Effector CD4-positive, alpha-beta T cell (primary cell): ENCODE measurements at regions not wholly inside any gene's neighbourhood (a gene's known extent, or its start where the extent isn't known, plus 50 kb on each side); places are given as distances from the start of the nearest gene placed in this dataset.
"Not testable (repeated sequence)": the region's sequence is repeated elsewhere in the genome, so short reads cannot be mapped to it uniquely, and the experiment has no call there.

Experiments used
- DNase-seq: peaks from one replicate; pipeline ENCODE4 v3.0.0-alpha.2; 2020

- DNase-seq: peak; percentile 54
Measured at GRCh38 chr5:42949348-42950115, 90.6 kb downstream of the ANXA2R start.

- DNase-seq: no peak
Measured at GRCh38 chr5:42948961-42949347, 91.2 kb downstream of the ANXA2R start.

GRCh38 chr5:42944989-42945388, 95.1 kb downstream of the ANXA2R start:
- DNase-seq: no peak

GRCh38 chr5:42943931-42944631, 96.0 kb downstream of the ANXA2R start:
- DNase-seq: no peak

- DNase-seq: no peak
Measured at GRCh38 chr5:42940853-42941252, 99.3 kb downstream of the ANXA2R start.

- not testable (repeated sequence) for DNase-seq
Measured at GRCh38 chr5:42932011-42932410, 108.1 kb downstream of the ANXA2R start.

DNA sequence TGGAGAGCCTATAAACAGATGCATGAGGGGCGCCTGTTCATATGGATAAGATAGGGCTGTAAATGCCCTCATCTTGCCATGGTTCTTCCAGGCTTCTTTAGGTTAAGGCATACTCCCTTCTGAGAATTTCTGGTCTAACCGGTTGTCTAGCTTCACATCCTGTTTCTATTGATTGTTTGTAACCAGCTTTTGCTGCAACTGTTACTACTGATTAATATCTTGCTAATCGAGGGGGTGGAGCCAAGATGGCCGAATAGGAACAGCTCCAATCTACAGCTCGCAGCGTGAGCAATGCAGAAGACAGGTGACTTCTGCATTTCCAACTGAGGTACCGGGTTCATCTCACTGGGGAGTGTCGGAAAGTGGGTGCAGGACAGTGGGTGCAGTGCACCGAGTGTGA, 108.7 kb downstream of the ANXA2R start:
- DNase-seq: not testable (repeated sequence)

- DNase-seq: no peak
Measured at GRCh38 chr5:42930934-42931333, 109.2 kb downstream of the ANXA2R start.

DNA sequence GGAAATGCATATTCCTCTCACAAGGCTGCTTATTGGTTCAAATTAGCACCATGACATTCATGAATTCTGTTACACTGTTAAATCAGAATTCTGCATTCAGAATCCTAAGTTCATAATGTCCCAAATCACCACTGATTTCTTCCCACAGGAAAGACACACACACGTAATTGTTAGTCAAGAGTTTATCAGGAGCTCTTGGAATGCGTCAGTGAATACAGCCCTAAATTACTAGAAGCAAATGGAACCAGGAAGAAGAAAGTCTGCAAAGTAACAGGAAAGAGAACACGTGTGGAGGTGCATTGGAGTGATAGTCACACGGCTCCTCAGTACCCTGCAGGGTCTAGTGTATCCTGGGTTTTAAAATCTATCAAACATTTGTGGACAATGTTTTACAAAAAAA, 110.2 kb downstream of the ANXA2R start:
- no peak for DNase-seq

GRCh38 chr5:42927730-42928129, 112.4 kb downstream of the ANXA2R start:
- no peak for DNase-seq

DNA sequence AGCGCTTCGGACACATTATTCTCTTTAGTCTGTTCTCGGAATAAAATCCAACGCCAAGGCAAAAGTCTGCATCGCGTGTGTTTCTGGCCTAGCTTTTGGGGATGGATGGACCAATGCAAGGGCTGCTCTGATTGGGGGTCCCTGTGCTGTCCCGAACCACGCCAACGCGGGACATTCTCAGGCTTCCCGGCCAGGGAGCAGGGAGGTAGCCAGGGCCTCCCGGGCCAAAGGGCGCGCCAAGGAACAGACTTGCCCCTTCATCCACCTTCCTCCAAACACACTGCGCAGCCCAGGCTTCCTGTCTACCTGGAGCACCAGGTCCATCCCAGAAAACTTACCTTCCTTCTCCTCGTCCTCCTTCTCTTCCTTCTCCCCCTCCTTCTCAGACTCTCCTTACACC, 113.0 kb upstream of the SELENOP start:
- no peak for DNase-seq

- DNase-seq: no peak
Measured at GRCh38 chr5:42924226-42924625, 112.5 kb upstream of the SELENOP start.

- no peak for DNase-seq
Measured at GRCh38 chr5:42923710-42924109, 112.0 kb upstream of the SELENOP start.

DNA sequence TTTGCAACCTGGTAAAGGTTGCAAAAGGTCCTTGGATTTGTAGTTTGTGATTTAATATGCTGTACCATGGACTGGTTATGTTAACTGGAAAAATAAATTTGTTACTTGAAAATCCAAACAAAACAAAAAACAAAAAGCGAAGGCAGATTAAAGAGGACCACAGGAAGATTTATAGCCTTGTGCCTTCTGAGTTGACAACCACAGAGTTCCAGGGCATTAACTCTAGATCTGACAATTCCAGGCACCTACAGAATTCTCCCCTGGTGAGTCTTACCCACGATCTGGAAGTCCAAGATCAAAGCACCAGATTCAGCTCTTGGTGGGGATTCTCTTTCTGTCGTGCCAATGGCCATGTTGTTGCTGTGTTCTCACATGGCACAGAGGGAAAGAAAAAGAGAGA, 107.9 kb upstream of the SELENOP start:
- no peak for DNase-seq

DNA sequence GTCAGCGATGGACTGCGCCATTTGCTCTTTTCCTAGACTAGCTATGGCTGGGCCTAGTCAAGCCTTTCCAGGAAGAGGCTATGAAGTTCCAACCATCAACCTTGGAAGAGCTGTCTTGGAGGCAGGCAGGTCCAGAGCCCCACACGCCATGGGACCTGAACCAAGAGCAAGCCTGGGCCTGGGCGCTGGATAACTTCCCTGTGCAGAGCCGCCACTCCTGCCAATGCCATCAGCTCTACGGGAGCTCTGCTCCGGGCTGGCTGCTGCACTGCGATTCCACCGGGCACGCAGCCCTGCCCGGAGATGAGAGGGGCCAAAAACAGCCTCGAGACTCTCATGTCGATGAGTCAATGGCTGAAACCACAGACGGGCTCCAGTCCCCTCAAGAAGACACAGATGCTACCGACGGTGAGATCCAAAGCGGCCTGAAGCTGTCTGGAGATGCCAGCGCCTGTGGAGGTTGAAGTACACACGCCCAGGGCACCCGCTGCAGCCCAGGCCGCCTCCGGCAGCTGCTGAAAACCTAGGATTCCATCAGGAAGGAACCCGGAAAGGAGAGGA, 103.7 kb upstream of the SELENOP start:
- DNase-seq: no peak

GRCh38 chr5:42912184-42912798, 100.6 kb upstream of the SELENOP start:
- DNase-seq: peak; percentile 21

DNA sequence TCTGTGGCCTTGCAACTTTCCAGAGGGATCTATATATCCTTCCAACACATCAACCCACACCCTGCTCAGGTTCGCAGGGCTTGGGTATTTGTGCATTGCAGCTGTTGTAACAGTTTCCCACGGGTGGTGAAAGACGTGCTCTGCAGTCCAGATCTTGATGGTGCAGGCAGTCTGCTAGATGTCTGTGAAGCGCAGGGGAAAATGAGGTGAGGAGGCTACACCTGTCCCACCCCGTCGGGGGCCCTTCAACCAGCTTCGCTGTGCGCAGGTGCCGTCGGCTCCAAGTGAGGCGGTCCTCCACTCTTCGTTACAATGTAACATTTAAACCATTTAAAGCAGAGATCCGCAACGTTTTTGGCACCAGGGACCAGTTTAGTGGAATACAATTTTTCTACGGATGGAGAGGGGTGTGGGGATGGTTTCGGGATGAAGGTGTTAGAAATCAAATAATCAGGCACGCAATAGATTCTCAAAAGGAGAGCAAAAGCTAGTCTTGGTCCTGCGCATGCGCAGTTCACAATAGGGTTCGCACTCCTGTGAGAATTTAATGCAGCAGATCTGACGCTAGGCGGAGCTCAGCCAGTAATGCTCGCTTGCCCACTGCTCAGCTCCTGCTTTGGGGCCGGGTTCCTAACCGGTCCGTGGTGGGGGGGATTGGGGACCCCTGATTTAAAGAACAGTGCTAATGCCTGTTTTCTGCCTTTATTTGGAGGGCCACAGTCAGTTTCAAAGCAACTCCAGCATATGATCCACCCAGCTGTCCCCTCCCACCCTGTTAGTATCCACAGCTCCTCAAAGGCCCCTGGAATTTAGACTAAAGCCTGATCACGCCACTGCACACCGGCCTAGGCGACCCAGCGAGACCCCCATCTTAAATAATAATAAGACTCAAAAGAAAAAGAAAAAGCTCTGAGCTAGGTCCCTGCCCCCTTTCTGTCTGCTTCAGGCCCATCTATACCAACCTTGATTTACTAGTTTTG, 97.1 kb upstream of the SELENOP start:
- peak; percentile 88 for DNase-seq

GRCh38 chr5:42908086-42908485, 96.4 kb upstream of the SELENOP start:
- no peak for DNase-seq

DNA sequence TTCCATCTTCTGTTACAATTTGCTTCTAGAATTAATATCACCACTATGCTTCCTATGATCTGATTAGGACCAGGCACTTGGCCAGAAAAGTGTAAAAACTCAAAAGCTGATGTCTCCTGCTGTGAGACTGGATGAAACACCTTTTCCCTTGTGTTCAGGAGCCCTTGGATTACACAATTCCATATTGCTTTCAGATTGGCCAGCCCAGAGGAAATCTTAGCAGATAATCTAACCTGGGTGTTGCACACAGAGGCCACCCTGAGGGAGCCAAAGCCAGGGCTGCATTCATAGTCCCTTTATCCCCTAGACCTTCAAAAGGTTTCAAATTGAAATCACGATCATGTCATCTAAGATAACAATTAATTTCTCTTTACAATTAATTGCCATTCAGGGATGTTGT, 94.1 kb upstream of the SELENOP start:
- no peak for DNase-seq

DNA sequence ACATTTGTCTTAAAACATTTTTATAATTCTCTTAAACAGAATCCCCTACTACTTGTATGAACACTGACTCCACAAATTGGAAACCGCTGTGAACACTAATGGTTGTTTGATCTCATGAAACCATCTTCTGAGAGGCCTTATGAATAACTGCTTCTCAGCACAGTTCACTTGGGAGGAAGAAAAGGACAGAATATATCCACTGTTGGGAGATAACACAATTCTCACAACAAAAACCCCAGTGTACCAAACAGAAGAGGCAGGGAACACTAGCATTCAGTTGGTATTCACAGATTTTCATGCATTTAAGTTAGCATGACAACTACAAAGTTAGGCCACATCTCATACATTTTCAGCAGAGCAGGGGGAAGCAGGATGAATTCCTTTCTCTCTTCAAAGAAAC, 89.0 kb upstream of the SELENOP start:
- DNase-seq: no peak

DNA sequence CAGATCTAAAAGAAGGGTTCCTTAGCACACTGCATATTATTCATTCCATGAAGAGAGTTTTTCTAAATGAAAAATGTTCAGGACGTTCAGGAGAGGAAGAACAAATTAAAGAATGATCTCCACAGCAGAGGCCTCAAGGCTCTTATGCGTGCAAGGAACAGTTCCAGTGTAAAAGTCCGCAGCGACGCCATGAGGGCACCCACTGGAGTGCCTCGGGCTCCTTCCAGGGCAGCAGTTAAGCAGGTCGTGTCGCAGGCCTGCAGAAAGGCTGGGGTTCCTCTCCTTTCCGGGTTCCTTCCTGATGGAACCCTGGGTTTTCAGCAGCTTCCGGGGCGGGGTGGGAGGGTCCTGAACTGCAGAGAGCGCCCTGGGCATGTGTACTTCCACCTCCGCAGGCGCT, 87.1 kb upstream of the SELENOP start:
- no peak for DNase-seq

DNA sequence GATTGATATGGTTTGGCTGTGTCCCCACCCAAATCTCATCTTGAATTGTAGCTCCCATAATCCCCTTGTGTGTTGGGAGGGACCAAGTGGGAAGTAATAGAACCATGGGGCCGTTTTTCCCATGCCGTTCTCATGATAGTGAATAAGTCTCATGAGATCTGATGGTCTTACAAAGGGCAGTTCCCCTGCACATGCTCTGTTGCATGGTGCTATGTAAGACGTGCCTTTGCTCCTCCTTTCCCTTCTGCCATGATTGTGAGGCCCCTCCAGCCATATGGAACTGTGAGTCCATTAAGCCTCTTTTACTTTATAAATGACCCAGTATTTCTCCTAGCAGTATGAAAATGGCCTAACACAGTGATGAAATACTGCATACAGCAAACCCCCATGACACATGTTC, 84.8 kb upstream of the SELENOP start:
- no peak for DNase-seq

DNA sequence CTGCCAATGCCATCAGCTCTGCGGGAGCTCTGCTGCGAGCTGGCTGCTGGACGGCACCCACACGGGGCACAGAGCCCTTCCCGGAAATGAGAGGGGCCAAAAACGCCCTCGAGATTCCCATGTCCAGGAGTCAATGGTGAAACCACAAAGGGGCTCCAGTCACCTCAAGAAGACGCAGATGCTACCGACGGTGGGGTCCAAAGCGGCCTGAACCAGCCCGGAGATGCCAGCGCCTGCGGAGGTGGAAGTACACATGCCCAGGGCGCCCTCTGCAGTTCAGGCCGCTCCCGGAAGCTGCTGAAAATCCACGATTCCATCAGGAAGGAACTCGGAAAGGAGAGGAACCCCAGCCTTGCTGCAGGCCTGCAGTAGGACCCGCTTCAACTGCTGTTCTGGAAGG, 82.4 kb upstream of the SELENOP start:
- DNase-seq: no peak
